Transverse colon (tissue), 4 donors: ENCODE measurements at regions not wholly inside any gene's neighbourhood (a gene's known extent, or its start where the extent isn't known, plus 50 kb on each side); places are given as distances from the start of the nearest gene placed in this dataset.

Source experiments
- POLR2A ChIP-seq: fragments of 450-650 bp; IDR thresholded peaks from one replicate; pipeline ENCODE4 v1.6.1; 2016; ENCODE audit warnings: antibody characterized with exemption, mild to moderate bottlenecking, moderate library complexity
- POLR2AphosphoS5 ChIP-seq, 3 donors: sonication (generic); formaldehyde crosslinking; IDR thresholded peaks; one replicate each; pipeline ENCODE4 v1.6.1; 2016; ENCODE audit warnings: antibody characterized with exemption in 3 of 3
- TF ChIP-seq, protein P1 (sequence below), 5 experiments: fragments of 200-600 bp in 3 of 5; fragments of 450-650 bp in 2 of 5; sonication (generic) in 3 of 5; IDR thresholded peaks; 1 replicate in 2 of 5; 2 replicates in 3 of 5; pipeline ENCODE4 v1.5.1; 2016 to 2017; ENCODE audit warnings: antibody characterized with exemption in 5 of 5, inconsistent platforms in 3 of 5, mild to moderate bottlenecking in 2 of 5, moderate library complexity in 1 of 5

GRCh38 chr18:6476880-6477279, 62.2 kb upstream of the L3MBTL4 start:
- TF ChIP-seq, protein P1, sequence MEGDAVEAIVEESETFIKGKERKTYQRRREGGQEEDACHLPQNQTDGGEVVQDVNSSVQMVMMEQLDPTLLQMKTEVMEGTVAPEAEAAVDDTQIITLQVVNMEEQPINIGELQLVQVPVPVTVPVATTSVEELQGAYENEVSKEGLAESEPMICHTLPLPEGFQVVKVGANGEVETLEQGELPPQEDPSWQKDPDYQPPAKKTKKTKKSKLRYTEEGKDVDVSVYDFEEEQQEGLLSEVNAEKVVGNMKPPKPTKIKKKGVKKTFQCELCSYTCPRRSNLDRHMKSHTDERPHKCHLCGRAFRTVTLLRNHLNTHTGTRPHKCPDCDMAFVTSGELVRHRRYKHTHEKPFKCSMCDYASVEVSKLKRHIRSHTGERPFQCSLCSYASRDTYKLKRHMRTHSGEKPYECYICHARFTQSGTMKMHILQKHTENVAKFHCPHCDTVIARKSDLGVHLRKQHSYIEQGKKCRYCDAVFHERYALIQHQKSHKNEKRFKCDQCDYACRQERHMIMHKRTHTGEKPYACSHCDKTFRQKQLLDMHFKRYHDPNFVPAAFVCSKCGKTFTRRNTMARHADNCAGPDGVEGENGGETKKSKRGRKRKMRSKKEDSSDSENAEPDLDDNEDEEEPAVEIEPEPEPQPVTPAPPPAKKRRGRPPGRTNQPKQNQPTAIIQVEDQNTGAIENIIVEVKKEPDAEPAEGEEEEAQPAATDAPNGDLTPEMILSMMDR (IDR thresholded peaks at IDR 0.05) = no peak
- TF ChIP-seq POLR2A = no peak
- no peak for TF ChIP-seq POLR2AphosphoS5 (IDR thresholded peaks at IDR 0.05)
